ENCODE measurements at regions not wholly inside any gene's neighbourhood (a gene's known extent, or its start where the extent isn't known, plus 50 kb on each side); places are given as distances from the start of the nearest gene placed in this dataset.

DNA sequence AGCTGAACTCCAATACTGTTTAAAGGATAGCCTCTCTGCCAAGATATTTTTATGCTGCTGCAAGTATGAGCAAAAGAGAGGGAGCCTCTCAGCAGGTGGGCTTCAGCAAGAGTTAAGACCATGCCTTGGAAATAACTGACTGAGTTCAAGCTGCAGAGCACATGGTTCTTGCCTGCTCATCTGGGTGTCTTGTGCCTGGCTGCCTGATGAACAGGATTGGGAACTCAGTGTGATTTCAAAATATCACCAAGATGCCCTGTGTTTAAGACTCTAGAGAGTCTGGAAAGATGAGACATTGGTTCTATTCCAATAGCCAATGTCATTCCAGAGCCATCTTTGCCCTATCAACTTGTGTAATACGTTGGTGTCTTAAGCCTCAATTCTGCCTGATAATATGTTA is 147.5 kb upstream of the VEPH1 start:
- no peaks in the 10 kb centered on the region for H3K9me3 Mint-ChIP-seq
- H3K36me3 Mint-ChIP-seq: no peaks in the 10 kb centered on the region
- peaks cover 59% of the 10 kb centered on the region for H3K27me3 Mint-ChIP-seq (ENCODE audit: low read depth)
- H3K4me3 Mint-ChIP-seq: no peak overlapping the region
- no peaks in the 10 kb centered on the region for H3K4me1 Mint-ChIP-seq
- no peak for DNase-seq (ENCODE audit: low spot score in 2 of 2, unreplicated experiment in 2 of 2)
- H3K27ac Mint-ChIP-seq: no peak overlapping the region
- TF ChIP-seq, protein P1, sequence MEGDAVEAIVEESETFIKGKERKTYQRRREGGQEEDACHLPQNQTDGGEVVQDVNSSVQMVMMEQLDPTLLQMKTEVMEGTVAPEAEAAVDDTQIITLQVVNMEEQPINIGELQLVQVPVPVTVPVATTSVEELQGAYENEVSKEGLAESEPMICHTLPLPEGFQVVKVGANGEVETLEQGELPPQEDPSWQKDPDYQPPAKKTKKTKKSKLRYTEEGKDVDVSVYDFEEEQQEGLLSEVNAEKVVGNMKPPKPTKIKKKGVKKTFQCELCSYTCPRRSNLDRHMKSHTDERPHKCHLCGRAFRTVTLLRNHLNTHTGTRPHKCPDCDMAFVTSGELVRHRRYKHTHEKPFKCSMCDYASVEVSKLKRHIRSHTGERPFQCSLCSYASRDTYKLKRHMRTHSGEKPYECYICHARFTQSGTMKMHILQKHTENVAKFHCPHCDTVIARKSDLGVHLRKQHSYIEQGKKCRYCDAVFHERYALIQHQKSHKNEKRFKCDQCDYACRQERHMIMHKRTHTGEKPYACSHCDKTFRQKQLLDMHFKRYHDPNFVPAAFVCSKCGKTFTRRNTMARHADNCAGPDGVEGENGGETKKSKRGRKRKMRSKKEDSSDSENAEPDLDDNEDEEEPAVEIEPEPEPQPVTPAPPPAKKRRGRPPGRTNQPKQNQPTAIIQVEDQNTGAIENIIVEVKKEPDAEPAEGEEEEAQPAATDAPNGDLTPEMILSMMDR (IDR thresholded peaks at IDR 0.05; ENCODE audit: unreplicated experiment): no peak

DNA sequence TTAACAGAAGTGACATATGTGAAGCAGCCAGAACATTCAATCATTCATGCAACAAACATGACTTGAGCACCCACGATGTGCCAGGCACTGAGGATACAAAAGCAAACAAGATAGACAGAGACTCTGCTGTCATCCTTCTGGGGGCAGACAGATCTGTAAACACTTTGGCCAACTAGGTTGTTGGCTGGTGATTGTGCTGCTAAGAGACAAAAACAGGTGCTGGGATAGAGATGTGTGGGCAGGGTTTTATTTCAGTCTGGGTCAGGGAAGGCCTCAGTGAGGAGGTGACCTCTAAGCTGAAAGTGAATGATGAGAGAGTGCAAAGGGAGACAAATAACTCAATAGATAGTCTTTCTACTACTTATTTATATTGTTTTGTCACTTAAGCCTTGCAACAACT is 147.0 kb upstream of the VEPH1 start:
- Mint-ChIP-seq H3K4me3 (no peak overlapping the region), H3K9me3 (no peaks in the 10 kb centered on the region), H3K4me1 (no peaks in the 10 kb centered on the region), H3K27ac (no peak overlapping the region), H3K27me3 (ENCODE audit: low read depth) (peaks cover 62% of the 10 kb centered on the region), H3K36me3 (no peaks in the 10 kb centered on the region)
- no peak for DNase-seq (ENCODE audit: low spot score in 2 of 2, unreplicated experiment in 2 of 2)
- TF ChIP-seq, protein P1 (IDR thresholded peaks at IDR 0.05; ENCODE audit: unreplicated experiment): no peak

DNA sequence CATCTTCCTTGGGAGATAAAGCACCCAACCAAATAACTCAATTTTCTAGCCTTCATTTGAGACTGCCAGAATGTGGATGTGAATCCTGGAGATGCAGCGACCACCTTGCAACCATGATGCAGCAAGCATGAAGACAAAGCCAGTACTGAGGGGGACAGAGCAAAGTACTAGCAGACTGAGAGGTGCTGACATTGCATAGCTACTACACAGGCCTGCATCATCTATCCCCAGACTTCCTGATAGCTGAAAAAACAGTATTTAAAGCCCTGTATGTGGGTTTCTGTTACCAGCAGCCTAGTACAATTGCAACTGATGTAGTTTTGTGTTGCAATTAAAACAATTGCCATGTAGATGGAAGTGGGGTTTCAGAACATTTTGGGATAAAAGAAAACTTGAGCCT is 146.3 kb upstream of the VEPH1 start:
- peaks cover 64% of the 10 kb centered on the region for H3K27me3 Mint-ChIP-seq (ENCODE audit: low read depth)
- TF ChIP-seq, protein P1 (IDR thresholded peaks at IDR 0.05; ENCODE audit: unreplicated experiment): no peak
- no peak overlapping the region for H3K4me3 Mint-ChIP-seq
- no peak for DNase-seq (ENCODE audit: low spot score in 2 of 2, unreplicated experiment in 2 of 2)
- H3K27ac Mint-ChIP-seq: no peak overlapping the region
- H3K4me1 Mint-ChIP-seq: no peaks in the 10 kb centered on the region
- H3K36me3 Mint-ChIP-seq: no peaks in the 10 kb centered on the region
- no peaks in the 10 kb centered on the region for H3K9me3 Mint-ChIP-seq

DNA sequence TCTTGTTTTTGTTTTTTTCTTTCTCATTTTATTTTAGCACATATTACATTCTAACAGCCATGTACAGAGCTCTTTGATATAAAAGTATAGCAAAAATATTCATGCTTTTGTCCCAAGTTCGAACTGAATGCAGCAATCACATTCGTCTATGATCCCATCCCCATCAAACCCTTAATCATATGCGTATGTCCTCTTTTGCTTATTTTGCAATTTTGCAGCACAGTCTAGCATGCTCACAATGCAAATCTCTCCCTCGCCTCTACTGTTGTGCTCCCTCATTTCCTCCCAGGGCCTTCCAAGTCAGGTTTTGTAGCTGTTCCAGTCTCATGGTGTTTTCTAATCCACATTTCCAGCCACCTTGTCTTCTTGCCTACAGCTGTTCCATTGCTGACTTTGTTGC is 144.6 kb upstream of the VEPH1 start:
- H3K27me3 Mint-ChIP-seq (ENCODE audit: low read depth): peaks cover 69% of the 10 kb centered on the region
- no peaks in the 10 kb centered on the region for H3K4me1 Mint-ChIP-seq
- H3K9me3 Mint-ChIP-seq: no peaks in the 10 kb centered on the region
- H3K27ac Mint-ChIP-seq: no peak overlapping the region
- no peaks in the 10 kb centered on the region for H3K36me3 Mint-ChIP-seq
- H3K4me3 Mint-ChIP-seq: no peak overlapping the region
- TF ChIP-seq, protein P1 (IDR thresholded peaks at IDR 0.05; ENCODE audit: unreplicated experiment): no peak
- no peak for DNase-seq (ENCODE audit: low spot score in 2 of 2, unreplicated experiment in 2 of 2)

DNA sequence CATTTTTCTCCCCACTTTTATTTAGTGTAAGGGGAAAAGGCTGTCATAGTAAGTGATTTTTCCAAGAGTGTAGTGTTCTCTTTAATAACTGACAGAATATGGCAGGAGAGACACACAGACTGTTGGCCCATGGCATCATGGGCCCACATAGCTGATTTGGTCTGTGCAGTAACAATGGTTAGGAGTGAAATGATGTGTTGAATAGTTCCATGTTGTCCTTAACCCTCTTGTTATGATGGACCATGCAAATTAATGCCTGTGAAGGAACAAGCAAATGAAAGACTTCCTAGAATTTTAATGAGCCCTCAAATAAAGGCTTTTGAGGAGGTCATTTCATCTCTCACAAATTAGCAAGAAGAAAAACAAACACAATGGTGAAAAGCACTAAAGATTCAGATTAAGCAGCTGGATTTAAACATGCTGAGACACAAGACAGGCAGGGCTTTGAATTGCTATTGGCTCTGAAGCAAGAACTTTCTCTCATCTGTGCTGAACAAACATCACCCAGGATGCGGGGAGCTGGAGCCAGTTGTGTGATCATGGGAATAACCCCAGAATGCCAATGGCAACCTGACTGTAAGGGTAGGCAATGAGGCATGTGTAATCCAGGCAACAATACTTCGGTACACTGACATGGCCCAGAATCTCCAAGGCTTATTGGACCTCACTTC is 136.7 kb upstream of the VEPH1 start:
- TF ChIP-seq, protein P1 (IDR thresholded peaks at IDR 0.05; ENCODE audit: unreplicated experiment): no peak
- Mint-ChIP-seq H3K4me1 (no peaks in the 10 kb centered on the region), H3K27ac (no peak overlapping the region), H3K27me3 (ENCODE audit: low read depth) (peaks cover 40% of the 10 kb centered on the region), H3K9me3 (peaks cover 27% of the 10 kb centered on the region), H3K36me3 (peaks cover 1% of the 10 kb centered on the region), H3K4me3 (no peak overlapping the region)
- no peak for DNase-seq (ENCODE audit: low spot score in 2 of 2, unreplicated experiment in 2 of 2)

DNA sequence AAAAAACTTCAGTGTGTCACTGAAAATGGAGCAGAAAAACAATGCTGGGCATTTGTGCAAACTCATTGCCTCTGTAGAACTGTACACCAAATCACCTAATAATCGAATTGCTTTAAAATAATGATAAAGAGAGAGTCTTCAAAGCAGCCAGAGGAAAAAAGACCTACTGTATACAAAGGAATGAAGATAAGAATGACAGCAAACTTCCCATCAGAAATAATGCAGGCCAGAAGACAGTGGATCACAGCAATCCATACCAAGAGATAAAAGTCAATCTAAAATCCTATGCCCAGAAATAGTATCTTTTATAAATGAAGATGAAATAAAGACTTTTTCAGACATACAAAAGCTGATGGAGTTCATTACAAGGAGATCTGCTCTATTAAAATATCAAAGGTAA is 134.7 kb upstream of the VEPH1 start:
- H3K9me3 Mint-ChIP-seq: peaks cover 27% of the 10 kb centered on the region
- TF ChIP-seq, protein P1 (IDR thresholded peaks at IDR 0.05; ENCODE audit: unreplicated experiment): no peak
- peaks cover 1% of the 10 kb centered on the region for H3K36me3 Mint-ChIP-seq
- no peaks in the 10 kb centered on the region for H3K4me1 Mint-ChIP-seq
- H3K27ac Mint-ChIP-seq: no peak overlapping the region
- peaks cover 31% of the 10 kb centered on the region for H3K27me3 Mint-ChIP-seq (ENCODE audit: low read depth)
- no peak overlapping the region for H3K4me3 Mint-ChIP-seq
- DNase-seq (ENCODE audit: low spot score in 2 of 2, unreplicated experiment in 2 of 2): no peak

Measured in mesothelial cell of epicardium (in vitro differentiated cells).